Astrocyte (in vitro differentiated cells and primary cell): ENCODE measurements at regions not wholly inside any gene's neighbourhood (a gene's known extent, or its start where the extent isn't known, plus 50 kb on each side); places are given as distances from the start of the nearest gene placed in this dataset.
"Not testable (repeated sequence)": the region's sequence is repeated elsewhere in the genome, so short reads cannot be mapped to it uniquely, and the experiment has no call there.

Source experiments
- DNase-seq: peaks from one replicate; pipeline ENCODE4 v3.0.0-alpha.2; 2010; ENCODE audit warnings: low read depth
- FAIRE-seq: peaks from 2 replicates; lab custom pipeline; 2011; peaks lifted over from hg19 to GRCh38; lab: Jason Lieb, UNC
- H2AFZ ChIP-seq: 2 replicates; pipeline ENCODE4 v1.6.0; 2012; ENCODE audit warnings: low read depth, low read length, inconsistent platforms
- H3K27ac ChIP-seq: 2 replicates; pipeline ENCODE4 v1.5.1; 2011; ENCODE audit warnings: low read depth, low read length, inconsistent platforms
- H3K27me3 ChIP-seq: 2 replicates; pipeline ENCODE4 v1.6.0; 2011; ENCODE audit warnings: low read length, inconsistent platforms; ENCODE audit not compliant: insufficient read depth
- H3K36me3 ChIP-seq: 2 replicates; pipeline ENCODE4 v1.5.1; 2011; ENCODE audit warnings: low read length, inconsistent platforms; ENCODE audit not compliant: insufficient read depth
- H3K4me1 ChIP-seq: 2 replicates; pipeline ENCODE4 v1.5.1; 2011; ENCODE audit warnings: low read length, inconsistent platforms; ENCODE audit not compliant: insufficient read depth
- H3K4me2 ChIP-seq: 2 replicates; pipeline ENCODE4 v1.6.0; 2012; ENCODE audit warnings: low read length, inconsistent platforms
- H3K4me3 ChIP-seq: 2 replicates; pipeline ENCODE4 v1.5.1; 2011; ENCODE audit warnings: low read depth, mild to moderate bottlenecking, low read length, inconsistent platforms; ENCODE audit not compliant: insufficient read depth
- H3K79me2 ChIP-seq: 2 replicates; pipeline ENCODE4 v1.6.0; 2012; ENCODE audit warnings: mild to moderate bottlenecking, low read length, inconsistent platforms; ENCODE audit not compliant: insufficient read depth
- H3K9ac ChIP-seq: 2 replicates; pipeline ENCODE4 v1.6.0; 2012; ENCODE audit warnings: mild to moderate bottlenecking, low read length, inconsistent platforms
- H3K9me3 ChIP-seq: 2 replicates; pipeline ENCODE4 v1.5.1; 2012; ENCODE audit warnings: low read depth, mild to moderate bottlenecking, low read length, inconsistent platforms; ENCODE audit not compliant: insufficient read depth
- H4K20me1 ChIP-seq: 2 replicates; pipeline ENCODE4 v1.6.0; 2012; ENCODE audit warnings: low read length, inconsistent platforms; ENCODE audit not compliant: insufficient read depth
- H3K27ac Mint-ChIP-seq: one replicate; pipeline ENCODE4 v1.8.0; 2021; ENCODE audit warnings: mild to moderate bottlenecking, mixed read lengths; ENCODE audit not compliant: unreplicated experiment
- H3K27me3 Mint-ChIP-seq: one replicate; pipeline ENCODE4 v1.8.0; 2021; ENCODE audit warnings: low read depth, mixed read lengths; ENCODE audit not compliant: unreplicated experiment
- H3K36me3 Mint-ChIP-seq: one replicate; pipeline ENCODE4 v1.8.0; 2021; ENCODE audit warnings: low read depth, mixed read lengths; ENCODE audit not compliant: unreplicated experiment
- H3K4me1 Mint-ChIP-seq: one replicate; pipeline ENCODE4 v1.8.0; 2021; ENCODE audit warnings: low read depth, mixed read lengths; ENCODE audit not compliant: unreplicated experiment
- H3K4me3 Mint-ChIP-seq: one replicate; pipeline ENCODE4 v1.8.0; 2021; ENCODE audit warnings: mild to moderate bottlenecking, moderate library complexity, mixed read lengths; ENCODE audit not compliant: unreplicated experiment
- H3K9me3 Mint-ChIP-seq: one replicate; pipeline ENCODE4 v1.8.0; 2021; ENCODE audit warnings: mild to moderate bottlenecking, mixed read lengths; ENCODE audit not compliant: unreplicated experiment
- CTCF ChIP-seq: IDR thresholded peaks from 2 replicates; pipeline ENCODE4 v1.5.1; 2011; ENCODE audit warnings: low read depth, mild to moderate bottlenecking, inconsistent platforms, low read length, moderate library complexity; ENCODE audit not compliant: insufficient read depth
- EZH2 ChIP-seq: IDR thresholded peaks from 2 replicates; pipeline ENCODE4 v1.6.1; 2012; ENCODE audit warnings: mild to moderate bottlenecking, low read length, inconsistent platforms; ENCODE audit not compliant: insufficient read depth

- H4K20me1 ChIP-seq = no peaks in the 10 kb centered on the region
- TF ChIP-seq CTCF = no peak
- TF ChIP-seq EZH2 = no peak
- H3K4me2 ChIP-seq = no peak overlapping the region
- Mint-ChIP-seq H3K9me3 (peaks cover 8% of the 10 kb centered on the region), H3K27me3 (no peaks in the 10 kb centered on the region), H3K36me3 (peaks cover 2% of the 10 kb centered on the region), H3K4me3 (no peak overlapping the region), H3K4me1 (no peaks in the 10 kb centered on the region), H3K27ac (no peak overlapping the region)
- H3K4me3 ChIP-seq = no peak overlapping the region
- H3K79me2 ChIP-seq = no peaks in the 10 kb centered on the region
- peaks cover 3% of the 10 kb centered on the region for H3K4me1 ChIP-seq
- H2AFZ ChIP-seq = no peak overlapping the region
- H3K27me3 ChIP-seq = no peaks in the 10 kb centered on the region
- FAIRE-seq = no peak
- no peak overlapping the region for H3K27ac ChIP-seq
- no peak overlapping the region for H3K9ac ChIP-seq
- peaks cover 8% of the 10 kb centered on the region for H3K9me3 ChIP-seq
- H3K36me3 ChIP-seq = no peaks in the 10 kb centered on the region
- DNase-seq = no peak
Observed at GRCh38 chr6:130644175-130644574, 183.0 kb upstream of the SMLR1 start.

GRCh38 chr6:130644769-130645168 lies 182.4 kb upstream of the SMLR1 start:
- H3K9me3 ChIP-seq, H3K9ac ChIP-seq, H3K4me1 Mint-ChIP-seq, H3K79me2 ChIP-seq, H3K36me3 Mint-ChIP-seq, DNase-seq, H4K20me1 ChIP-seq, H3K4me2 ChIP-seq, H3K27ac ChIP-seq, H3K27me3 Mint-ChIP-seq, FAIRE-seq, H3K9me3 Mint-ChIP-seq, H3K4me3 ChIP-seq, H3K36me3 ChIP-seq, H3K27ac Mint-ChIP-seq, H2AFZ ChIP-seq, H3K4me3 Mint-ChIP-seq, H3K4me1 ChIP-seq, H3K27me3 ChIP-seq: not testable (repeated sequence)

- Histone ChIP-seq H2AFZ (no peak overlapping the region), H3K36me3 (no peaks in the 10 kb centered on the region), H3K9ac (no peak overlapping the region), H3K4me1 (peaks cover 3% of the 10 kb centered on the region), H3K9me3 (peaks cover 8% of the 10 kb centered on the region), H3K4me2 (no peak overlapping the region), H3K4me3 (no peak overlapping the region), H3K27ac (no peak overlapping the region), H3K27me3 (no peaks in the 10 kb centered on the region), H4K20me1 (no peaks in the 10 kb centered on the region), H3K79me2 (no peaks in the 10 kb centered on the region)
- Mint-ChIP-seq H3K27ac (no peak overlapping the region), H3K36me3 (peaks cover 2% of the 10 kb centered on the region), H3K4me1 (no peaks in the 10 kb centered on the region), H3K27me3 (peaks cover 2% of the 10 kb centered on the region), H3K4me3 (no peak overlapping the region), H3K9me3 (peaks cover 4% of the 10 kb centered on the region)
- DNase-seq (peak; percentile 61), FAIRE-seq (no peak)
- no peak for TF ChIP-seq EZH2
- no peak for TF ChIP-seq CTCF
Observed at GRCh38 chr6:130647246-130647645, 180.0 kb upstream of the SMLR1 start.
